ENCODE measurements at regions not wholly inside any gene's neighbourhood (a gene's known extent, or its start where the extent isn't known, plus 50 kb on each side); places are given as distances from the start of the nearest gene placed in this dataset.

DNA sequence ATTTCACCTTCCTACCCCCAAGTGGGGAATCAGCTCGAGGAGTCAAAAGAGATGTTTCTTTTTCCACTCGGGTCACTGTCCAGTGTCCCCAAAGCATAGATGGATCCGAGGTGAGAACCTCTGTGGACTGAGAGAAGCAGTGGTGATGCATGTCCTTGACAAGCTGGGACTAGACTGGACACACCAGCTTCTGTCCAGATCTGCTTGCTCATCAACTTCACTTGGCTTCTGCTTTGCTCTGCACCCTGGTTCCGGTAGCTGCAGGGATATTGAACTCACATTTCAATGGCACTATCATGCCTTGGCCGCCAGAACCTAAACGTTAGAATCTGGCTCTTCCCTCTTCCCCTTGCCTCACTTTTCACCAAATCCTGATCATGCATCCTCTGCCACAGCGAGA lies 50.3 kb upstream of the CXCL12 start:
- DNase-seq (ENCODE audit: insufficient read length, low spot score): no peak
- FAIRE-seq: no peak

DNA sequence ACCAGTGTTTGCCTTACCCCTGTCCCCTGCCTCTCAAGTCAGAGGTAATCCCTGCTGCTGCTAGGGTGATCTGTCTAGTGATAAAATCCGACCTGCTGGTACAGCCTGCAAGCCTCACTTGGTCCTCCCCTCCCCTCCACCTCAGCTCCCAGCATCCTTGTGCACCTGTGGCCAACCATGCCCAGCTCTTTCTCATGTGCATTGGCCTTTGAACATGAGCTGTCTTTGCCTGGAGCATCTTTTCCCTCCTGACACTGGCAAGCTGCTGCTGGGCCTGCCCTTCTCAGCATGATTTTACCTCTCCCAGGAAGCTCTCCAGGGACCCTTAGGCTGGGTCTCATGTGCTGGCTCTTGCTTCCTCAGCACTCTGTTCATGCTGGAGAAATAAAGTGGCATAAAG lies 51.3 kb upstream of the CXCL12 start:
- no peak for DNase-seq (ENCODE audit: insufficient read length, low spot score)
- FAIRE-seq: no peak

DNA sequence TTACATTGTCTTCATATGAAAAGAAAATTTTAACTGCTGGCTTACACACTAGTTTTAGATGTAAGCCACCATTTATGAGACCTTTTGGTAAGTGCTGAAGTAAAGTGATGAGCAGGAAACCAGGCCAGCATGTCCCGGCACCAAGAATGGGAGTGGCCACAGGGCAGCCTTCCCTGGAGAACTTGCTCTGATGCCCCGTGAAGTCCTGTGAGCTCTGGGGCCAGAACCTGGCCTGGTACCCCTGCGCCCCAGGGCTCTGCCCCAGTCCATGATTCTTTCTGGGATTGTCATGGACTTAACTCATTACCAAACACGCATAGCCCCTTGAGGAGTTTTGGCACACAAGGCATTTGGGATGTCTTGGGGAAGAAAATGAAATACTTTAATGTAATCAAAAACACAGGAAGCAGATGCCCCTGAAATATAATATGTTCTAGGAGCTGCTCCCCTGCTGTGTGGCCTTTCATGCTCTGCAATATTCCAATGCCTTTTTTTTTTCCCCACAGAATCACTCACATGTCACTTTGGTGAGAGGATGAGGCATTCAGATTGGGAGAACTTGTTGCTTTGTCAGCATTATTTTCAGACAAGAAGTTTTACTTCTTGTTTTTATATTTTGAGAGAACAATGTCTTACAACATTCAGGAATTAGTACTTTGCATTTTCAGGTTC lies 53.1 kb upstream of the CXCL12 start:
- FAIRE-seq (no peak), DNase-seq (ENCODE audit: insufficient read length, low spot score) (no peak)

DNA sequence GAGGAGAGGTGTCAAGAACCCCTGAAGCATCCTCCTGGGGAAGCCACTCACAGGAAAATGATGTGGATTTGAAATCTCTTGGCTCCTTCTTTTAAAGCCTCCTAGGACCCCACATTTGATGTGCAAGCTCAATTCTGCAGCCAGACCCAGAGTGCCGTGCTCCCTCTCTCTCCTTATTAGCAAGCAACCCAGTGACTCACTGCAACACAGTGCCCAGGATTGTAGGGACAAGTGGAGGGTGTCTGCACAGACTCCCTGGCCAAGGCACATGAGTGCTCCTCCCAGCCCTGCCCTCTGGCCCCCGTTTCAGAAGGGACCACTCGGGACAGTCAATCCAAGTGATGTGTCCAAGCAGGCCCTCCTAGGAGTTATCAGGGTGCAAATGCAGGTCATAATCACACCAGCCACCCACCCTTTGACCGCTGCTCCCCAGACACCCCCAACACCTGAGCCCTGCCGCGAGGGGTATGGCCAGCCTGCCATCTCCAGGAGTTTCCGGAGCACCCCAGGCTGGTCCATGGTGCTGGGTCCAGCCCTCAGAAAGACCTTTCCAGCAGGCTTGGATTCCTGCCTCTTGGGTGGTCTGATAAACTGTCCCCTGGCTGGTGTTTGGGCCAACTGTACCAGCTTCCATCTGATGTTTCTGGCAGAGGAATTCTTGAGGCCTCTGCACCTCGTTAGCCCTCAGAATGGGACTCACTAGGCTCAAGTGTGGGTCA lies 54.5 kb upstream of the CXCL12 start:
- FAIRE-seq (no peak), DNase-seq (ENCODE audit: insufficient read length, low spot score) (no peak)

DNA sequence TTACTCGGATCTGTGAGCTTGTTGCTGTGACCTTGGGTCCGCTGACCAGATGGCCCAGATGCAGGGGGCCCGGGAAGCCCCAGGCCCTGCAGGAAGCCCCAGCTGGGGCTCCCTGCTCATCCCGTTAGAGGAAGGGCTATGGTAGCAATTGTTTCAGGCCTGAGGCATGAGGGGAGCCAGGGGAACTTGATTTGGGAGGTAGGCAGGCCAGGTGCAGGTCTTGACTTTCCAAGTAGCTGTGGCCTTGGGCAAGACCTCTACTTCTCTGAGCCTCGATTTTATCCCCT lies 55.0 kb upstream of the CXCL12 start:
- no peak for DNase-seq (ENCODE audit: insufficient read length, low spot score)
- FAIRE-seq: no peak

DNA sequence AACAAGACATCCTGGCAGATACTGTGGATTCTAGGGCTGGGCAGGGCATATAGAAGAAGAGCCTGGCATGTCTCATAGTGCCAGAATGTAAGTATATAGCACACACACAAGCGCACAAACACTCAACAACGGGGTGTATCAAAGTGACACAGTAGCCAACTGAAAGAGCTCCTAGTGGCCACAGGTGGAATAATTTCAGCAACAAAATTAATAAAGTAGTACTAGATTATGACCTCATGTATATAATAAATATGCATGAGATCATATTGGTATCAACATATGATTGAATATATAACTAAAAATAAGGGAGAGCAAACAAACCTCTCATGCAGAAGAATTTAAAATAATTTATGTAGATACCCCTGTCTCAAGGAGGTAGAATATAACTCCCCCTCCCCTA lies 72.4 kb upstream of the CXCL12 start:
- FAIRE-seq (no peak), DNase-seq (ENCODE audit: insufficient read length, low spot score) (no peak)

DNA sequence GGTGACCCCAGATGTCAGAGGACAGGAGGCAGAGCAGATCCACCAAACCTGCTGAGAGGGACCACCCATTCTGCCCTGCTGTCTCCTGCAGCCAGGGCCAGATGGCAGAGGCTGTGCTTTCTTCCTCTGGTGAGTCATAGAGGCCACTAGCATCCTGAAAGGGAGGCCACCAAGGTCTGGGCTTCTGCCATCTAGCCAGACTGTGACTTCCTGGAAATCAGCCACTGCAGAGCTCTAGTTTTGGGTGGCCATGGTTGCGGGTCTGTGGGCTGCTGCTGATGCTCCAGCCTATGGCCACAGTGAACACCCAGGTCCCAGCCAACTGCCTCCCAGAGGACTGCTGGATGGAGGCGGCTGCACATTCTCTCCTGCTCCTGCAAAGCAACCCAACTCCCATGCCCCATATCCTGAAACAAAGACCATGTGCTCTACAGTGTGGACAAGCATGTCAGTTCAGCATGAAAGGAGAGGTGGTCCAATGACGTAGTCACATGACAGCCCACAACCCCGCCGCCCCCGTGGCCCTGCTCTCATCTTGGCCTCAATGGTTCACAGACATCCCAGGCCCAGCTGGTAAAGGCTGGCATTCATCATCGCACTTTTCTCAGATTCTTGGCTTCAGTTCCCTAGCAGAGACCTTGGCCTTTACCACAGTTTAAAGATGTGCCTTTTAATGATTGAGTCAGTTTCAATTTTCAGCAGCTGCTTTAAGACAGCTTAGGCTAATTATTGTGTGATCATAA lies 73.9 kb upstream of the CXCL12 start:
- FAIRE-seq (no peak), DNase-seq (ENCODE audit: insufficient read length, low spot score) (no peak)

DNA sequence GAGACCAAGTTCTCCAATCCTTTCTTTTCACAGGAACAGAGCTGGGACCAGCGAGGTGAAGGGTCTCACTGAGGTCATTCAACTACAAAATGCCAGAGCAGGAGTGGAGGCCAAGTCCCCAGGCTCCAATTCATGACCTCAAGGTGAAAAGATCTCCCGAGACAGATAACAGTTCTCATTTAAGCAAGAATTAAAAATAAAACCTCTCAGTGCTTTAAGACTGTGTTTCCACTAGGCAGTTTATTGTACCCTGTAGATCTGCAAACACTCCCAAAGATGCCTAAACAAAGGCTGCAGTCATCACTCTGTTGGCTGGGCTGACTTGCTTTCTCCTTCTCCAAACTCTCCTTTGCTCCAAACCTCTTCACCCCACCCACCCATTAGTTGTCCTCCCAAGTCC lies 74.8 kb upstream of the CXCL12 start:
- FAIRE-seq: no peak
- no peak for DNase-seq (ENCODE audit: insufficient read length, low spot score)

DNA sequence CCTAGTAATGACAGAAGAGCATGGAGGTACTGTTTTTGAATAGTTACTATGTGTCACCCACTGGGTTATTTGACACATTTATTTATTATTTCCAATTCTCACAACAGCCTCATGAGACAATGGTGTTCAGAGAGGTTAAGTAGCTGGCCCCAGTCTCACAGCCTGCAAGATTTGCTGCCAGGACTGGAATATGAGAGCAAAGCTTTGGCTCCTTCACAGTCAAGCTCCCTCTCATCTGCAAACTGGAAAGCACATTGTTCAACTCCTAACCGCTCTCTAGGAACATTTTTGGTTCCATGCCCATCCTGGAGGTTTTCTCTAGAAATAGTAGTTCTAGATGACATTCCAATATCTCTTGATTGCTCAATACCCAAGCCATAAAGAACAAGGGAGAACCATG lies 75.5 kb upstream of the CXCL12 start:
- FAIRE-seq: no peak

DNA sequence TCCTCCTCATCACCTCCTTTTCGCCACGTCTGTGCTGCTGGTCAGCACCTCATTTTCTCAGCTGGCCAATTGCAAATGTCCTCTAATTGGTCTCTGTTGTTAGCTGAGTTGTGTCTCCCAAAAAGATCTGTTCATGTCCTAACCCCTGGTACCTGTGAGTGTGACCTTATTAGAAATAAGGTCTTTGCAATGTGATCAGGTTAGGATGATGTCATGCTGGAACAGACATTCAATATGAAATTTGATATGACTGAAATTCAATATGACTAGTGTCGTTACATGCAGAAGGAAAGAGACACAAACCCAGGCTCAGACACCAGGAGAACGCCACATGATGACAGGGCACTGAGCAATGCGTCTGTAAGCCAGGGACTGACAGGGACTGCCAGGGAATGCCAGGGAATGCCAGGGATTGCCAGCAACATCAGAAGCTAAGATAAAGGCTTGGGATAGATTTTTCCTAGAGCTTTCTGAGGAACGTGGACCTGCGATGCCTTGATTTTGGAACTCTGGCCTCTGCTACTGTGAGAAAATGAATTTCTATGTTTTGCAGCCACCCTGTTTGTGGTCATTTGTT lies 77.5 kb upstream of the CXCL12 start:
- no peak for DNase-seq (ENCODE audit: insufficient read length, low spot score)
- FAIRE-seq: no peak

More for the DNA sequence above, 75.5 kb upstream of the CXCL12 start:
- no peak for DNase-seq (ENCODE audit: insufficient read length, low spot score)

DNA sequence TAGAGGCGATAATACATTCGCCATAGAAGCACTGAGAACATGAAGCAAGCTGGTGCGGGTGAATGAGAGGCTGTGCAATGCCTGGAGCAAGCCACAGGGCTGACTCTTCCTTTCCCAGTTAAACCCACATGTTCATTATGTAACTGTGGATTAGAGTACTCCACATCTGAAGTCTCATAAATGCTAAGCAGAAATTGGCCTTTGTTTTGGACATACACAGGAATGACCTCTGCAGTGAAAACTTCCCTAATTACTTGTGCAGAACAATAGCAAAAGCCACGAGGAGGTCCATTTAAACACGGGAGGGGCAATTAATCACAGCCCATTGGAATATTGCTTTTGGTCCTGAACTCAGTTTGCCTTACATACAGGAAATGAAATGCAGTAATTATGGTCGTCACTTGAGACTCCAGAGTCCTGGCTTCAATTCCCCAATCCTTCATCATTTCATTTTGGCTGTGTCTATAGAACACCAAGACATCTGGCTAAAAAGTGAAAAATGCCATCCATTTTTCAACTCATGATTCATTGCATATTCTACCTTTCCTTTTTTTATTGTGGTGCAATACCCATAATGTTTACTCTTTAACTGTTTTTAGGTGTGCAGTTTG lies 78.7 kb upstream of the CXCL12 start:
- no peak for FAIRE-seq
- no peak for DNase-seq (ENCODE audit: insufficient read length, low spot score)

DNA sequence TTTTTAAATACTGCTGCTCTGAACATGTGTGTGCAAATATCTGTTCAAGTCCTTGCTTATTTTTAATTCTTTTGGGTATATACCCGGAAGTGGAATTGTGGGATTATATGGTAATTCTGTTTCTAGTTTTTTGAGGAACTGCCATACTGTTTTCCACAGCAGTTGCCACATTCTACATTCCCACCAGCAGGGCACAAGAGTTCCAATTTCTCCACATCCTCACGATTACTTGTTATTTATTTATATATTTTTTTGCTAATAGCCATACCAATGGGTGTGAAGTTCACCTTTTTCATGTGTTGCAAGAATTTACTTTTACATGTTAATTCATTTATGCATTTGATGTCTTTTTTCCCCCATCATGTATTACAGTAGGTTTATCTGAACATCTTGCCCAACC lies 79.6 kb upstream of the CXCL12 start:
- FAIRE-seq (no peak), DNase-seq (ENCODE audit: insufficient read length, low spot score) (no peak)

DNA sequence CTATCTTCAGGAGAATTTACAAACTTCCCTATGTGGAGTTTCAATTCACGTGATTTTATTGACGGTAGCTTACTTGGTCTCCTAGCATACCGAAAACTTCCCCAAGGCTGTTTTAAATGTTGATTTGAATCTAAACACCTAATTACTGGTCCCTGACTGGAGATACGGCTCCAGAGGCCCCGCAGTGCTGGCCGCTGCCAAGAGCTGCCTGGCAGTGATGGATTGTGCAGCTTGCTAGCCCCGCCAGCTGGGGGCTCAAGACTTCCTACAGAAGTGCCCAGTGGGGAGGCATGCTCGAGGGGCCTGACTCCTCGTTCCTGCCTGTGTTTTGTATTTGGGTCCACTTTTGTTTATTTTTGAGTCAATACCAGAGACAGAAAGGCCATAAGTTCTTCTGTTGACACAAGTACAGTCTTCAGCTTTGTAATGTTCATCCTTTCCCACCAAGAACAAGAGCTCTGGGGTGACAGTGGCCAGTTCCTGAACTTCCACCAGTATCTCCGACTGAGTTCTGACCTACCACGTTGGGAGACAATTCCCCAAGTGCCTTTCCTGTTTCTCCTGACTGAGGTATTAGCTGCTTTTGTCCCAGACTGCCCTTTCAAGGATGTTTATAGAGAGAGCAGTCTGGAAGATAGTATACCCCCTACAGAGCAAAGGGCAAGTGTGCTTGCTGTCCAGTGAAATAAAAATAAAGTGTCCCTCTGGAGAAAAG lies 80.7 kb upstream of the CXCL12 start:
- DNase-seq (ENCODE audit: insufficient read length, low spot score) (no peak), FAIRE-seq (no peak)

DNA sequence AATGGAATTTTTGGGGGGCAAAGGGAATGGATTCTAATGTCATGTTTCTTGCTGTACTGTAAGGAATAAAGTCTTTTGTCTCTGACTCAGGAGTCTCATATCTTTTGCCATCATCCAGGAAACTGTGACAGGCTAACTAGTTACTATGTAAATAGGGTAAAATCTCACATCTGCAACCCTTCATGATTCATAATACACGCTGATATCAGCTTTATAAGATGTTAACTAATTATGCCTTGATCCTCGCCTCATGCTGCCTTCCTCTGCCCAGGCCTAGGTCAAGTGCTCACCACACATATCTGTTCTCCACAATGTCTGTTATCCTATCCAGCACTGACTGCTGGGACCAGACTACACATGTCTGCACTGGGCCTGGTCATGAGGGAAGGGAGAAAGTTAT lies 81.3 kb upstream of the CXCL12 start:
- no peak for FAIRE-seq
- DNase-seq (ENCODE audit: insufficient read length, low spot score): no peak

DNA sequence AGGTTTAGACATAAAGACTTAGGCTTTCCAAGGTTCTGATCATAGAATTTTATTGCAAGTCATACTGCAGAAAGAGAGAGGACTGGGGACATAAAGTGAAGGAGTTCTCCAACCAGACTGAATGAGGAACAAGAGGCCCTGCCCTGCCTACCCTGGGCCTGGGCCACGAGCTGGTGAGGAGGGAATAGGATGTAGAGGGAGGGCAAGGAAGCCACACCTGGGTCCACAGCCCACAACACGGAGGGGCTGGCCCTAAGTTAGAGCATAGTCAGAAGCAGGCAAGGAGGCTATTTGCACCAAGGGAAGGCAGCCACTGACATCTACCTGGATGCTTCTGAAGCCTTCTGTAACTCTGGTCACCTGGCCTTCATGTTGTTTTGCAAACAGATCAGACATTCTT lies 82.2 kb upstream of the CXCL12 start:
- FAIRE-seq (no peak), DNase-seq (ENCODE audit: insufficient read length, low spot score) (no peak)

DNA sequence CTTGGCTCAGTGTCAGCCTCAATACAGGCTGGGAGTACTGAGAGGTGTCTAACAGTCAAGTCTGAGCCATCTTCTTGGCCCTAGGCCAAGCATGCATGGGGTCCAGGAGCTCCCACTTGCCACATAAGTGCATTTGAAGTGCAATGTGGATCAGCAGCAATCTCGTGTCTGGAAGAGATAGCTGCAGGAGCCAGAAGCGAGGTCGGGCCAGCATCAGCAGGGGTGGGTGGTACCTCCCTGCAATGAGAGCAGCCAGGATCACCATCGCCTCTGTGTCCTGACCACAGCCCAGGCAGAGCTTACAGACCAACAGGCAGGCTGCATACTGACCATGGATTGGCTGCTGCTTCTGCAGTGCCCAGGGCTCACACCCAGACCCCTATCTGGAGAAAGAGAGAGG lies 83.0 kb upstream of the CXCL12 start:
- FAIRE-seq: no peak
- DNase-seq (ENCODE audit: insufficient read length, low spot score): no peak

DNA sequence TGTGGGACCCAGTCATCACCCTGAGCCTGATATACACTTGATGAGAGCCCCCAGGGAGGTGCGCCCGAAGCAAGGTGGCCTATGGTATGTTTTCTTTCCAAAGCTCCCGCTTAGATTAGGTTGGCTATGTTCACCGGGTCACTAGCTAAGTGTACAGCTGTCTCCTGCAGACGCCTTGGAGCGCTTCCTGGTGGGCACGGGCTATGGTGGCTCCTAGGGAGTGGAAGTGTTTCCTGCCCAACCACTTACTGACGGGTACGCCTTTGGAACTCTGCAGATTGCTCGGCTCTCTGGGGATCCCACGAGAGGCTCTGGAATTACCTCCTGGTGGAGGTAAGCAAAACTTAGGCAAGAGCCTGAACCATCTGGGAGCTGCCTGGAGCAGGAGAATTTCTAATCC lies 83.6 kb upstream of the CXCL12 start:
- no peak for DNase-seq (ENCODE audit: insufficient read length, low spot score)
- no peak for FAIRE-seq

DNA sequence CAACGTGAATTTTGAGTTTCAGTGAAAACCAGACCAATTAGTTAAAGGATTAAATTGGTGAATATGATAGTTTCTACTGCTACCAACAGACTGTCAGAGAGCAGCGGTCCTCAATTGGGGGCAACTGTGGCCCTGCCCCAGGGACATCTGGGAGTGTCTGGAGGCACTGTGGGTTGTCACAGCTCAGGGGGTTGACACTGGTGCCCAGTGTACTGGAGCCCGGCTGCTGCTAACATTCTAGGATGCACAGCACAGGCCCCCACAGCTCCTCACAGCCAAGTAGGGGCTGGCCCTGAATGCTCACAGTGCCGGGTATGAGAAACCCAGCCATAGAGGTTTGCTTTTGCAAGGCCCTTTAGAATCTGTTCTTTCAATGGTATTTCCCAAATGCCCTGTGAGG lies 84.1 kb upstream of the CXCL12 start:
- DNase-seq (ENCODE audit: insufficient read length, low spot score): no peak
- no peak for FAIRE-seq

DNA sequence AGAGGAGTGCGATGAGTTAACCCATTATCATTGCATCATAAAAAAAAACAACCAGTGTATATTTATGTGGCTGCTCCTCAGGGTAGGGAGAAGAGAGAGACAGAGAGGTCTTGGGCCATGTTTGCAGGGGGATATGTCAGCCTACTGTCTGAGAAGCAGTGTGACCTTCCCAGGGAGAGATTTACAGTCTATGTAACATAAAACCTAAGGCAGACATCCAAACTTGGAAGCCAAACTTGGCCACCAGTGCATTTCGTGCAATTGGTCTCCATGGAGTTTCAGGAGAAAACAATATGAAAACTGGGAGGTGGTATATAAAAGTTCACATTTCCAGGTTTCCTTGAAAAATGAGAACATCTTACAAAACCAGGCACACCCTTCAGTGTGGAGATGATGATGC lies 85.9 kb upstream of the CXCL12 start:
- FAIRE-seq (no peak), DNase-seq (ENCODE audit: insufficient read length, low spot score) (no peak)

DNA sequence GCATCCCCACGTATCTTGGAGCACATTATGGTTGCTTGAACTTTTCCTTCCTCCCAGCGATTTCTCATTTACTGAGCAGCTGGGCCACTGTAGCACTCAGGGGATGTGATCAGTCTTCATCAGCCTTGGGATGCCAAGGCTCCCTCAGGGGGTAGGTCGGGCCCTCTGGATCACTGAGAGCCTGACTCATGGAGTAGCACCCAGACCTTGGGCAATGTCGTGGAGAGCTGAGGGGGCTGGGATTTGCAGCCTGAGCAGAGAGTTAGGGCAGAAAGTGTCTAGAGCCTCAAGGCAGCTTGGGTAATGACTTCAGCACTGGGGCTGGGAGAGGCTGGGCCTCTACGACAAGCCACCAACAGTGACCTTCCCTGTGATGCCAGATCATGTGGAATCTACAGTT lies 86.5 kb upstream of the CXCL12 start:
- FAIRE-seq: no peak

DNA sequence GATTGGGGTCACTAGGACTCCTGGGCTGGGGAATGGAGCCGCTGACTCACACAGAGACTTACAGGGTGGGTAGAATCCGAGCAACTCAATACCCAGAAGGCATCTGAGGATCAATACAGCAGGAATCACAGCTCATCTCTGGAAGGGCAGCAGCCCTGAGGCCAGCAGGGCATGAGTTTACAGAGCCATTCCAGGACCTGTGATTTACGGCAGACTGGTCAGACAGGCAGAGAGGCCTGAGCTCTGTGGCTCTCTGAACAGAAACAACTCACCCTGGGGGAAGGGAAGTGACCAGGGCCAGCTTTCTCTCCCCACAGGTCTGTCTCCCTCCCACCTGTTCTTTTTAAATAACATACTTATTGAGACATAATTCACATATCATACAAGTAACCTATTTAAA lies 88.2 kb upstream of the CXCL12 start:
- FAIRE-seq (peak; percentile 72), DNase-seq (ENCODE audit: insufficient read length, low spot score) (peak; percentile 48)

More for the DNA sequence above, 86.5 kb upstream of the CXCL12 start:
- DNase-seq (ENCODE audit: insufficient read length, low spot score): no peak
